Effector memory CD4-positive, alpha-beta T cell (primary cell): ENCODE measurements at regions not wholly inside any gene's neighbourhood (a gene's known extent, or its start where the extent isn't known, plus 50 kb on each side); places are given as distances from the start of the nearest gene placed in this dataset.

Experiments
- DNase-seq, 3 donors: peaks; one replicate each; pipeline ENCODE4 v3.0.0-alpha.2; 2020
- H3K27ac ChIP-seq: 2 replicates; pipeline ENCODE4 v1.7.0; 2013; ENCODE audit warnings: mild to moderate bottlenecking, low read length, moderate library complexity; ENCODE audit not compliant: insufficient read depth, poor library complexity, severe bottlenecking
- H3K27me3 ChIP-seq: replicated peaks from 2 replicates; pipeline ENCODE4 v1.7.0; 2013; ENCODE audit warnings: mild to moderate bottlenecking, low read length; ENCODE audit not compliant: insufficient read depth, control insufficient read depth, poor library complexity, severe bottlenecking
- H3K36me3 ChIP-seq: 2 replicates; pipeline ENCODE4 v1.7.0; 2013; ENCODE audit warnings: mild to moderate bottlenecking, low read length, moderate library complexity; ENCODE audit not compliant: control insufficient read depth, insufficient read depth
- H3K4me1 ChIP-seq: 2 replicates; pipeline ENCODE4 v1.7.0; 2013; ENCODE audit warnings: low read length, mild to moderate bottlenecking; ENCODE audit not compliant: control insufficient read depth, insufficient read depth, poor library complexity, severe bottlenecking
- H3K4me3 ChIP-seq: 2 replicates; pipeline ENCODE4 v1.7.0; 2013; ENCODE audit warnings: low read length, low read depth, mild to moderate bottlenecking; ENCODE audit not compliant: insufficient read depth, poor library complexity, severe bottlenecking
- H3K9me3 ChIP-seq: 2 replicates; pipeline ENCODE4 v1.7.0; 2013; ENCODE audit warnings: mild to moderate bottlenecking, low read length, moderate library complexity; ENCODE audit not compliant: control insufficient read depth

DNA sequence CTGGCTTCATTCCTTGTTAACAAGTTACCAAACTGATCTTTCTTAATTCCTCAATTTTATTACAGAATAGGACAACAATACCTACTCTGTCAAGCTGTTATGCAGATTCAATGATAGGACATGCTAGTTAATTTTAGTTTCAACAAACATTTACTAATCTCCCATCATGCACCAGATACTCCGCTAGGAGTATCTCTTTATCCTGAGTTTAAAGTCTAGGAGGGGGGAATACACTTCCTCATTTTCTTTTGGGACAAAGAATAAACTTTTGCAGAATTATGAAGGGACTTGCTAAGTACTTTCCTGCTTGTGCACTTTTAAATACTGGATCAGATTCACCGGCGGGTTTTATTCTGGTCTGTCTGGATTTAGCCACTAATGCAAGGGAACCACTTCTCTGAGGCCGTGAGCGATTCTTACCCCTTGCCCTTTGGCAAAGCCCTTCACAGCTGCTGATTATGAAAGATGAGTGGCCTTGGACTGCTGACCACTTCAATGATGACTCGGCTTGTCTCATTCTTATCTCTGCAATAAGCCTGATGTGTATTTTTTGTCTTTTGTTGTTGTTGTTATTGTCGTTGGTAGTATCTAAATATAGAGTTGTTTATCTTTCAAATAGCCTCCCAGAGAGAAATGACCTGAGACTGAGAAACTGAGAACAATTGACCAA is 73.9 kb downstream of the RMI1 start:
- H3K9me3 ChIP-seq = no peaks in the 10 kb centered on the region
- no peaks in the 10 kb centered on the region for H3K4me1 ChIP-seq
- no peak for DNase-seq
- H3K27me3 ChIP-seq = no peaks in the 10 kb centered on the region
- H3K36me3 ChIP-seq = no peaks in the 10 kb centered on the region
- no peak overlapping the region for H3K27ac ChIP-seq
- H3K4me3 ChIP-seq = no peak overlapping the region

GRCh38 chr9:84057662-84058061 is 77.1 kb downstream of the RMI1 start:
- peaks cover 3% of the 10 kb centered on the region for H3K27me3 ChIP-seq
- no peak overlapping the region for H3K4me3 ChIP-seq
- H3K4me1 ChIP-seq = no peaks in the 10 kb centered on the region
- no peak overlapping the region for H3K27ac ChIP-seq
- no peak for DNase-seq
- no peaks in the 10 kb centered on the region for H3K9me3 ChIP-seq
- H3K36me3 ChIP-seq = no peaks in the 10 kb centered on the region

DNA sequence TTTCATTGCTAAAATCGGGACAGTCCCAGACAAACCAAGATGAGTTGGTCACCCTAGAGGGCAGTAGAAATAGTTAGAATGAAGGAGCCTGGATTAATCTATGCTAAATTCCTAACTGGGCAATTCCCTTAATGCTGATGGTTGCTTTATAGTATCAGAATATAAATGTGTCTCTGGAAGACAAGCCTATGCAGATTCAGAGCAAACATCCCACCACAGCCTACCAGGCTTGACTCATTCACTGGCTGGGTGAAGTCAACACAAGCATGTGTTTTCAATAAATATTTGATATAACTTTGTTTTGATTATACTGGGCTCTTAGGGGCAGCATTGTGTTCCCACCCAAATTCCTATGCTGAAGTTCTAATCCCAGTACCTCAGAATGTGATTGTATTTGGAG is 79.3 kb downstream of the RMI1 start:
- no peak for DNase-seq
- Histone ChIP-seq H3K36me3 (no peaks in the 10 kb centered on the region), H3K27ac (no peak overlapping the region), H3K4me3 (no peak overlapping the region), H3K9me3 (no peaks in the 10 kb centered on the region), H3K4me1 (no peaks in the 10 kb centered on the region), H3K27me3 (peaks cover 3% of the 10 kb centered on the region)

GRCh38 chr9:84061613-84062193 is 81.1 kb downstream of the RMI1 start:
- DNase-seq = no peak
- H3K4me1 ChIP-seq = no peaks in the 10 kb centered on the region

GRCh38 chr9:84062538-84062937 is 81.9 kb downstream of the RMI1 start:
- Histone ChIP-seq H3K4me1 (no peaks in the 10 kb centered on the region), H3K9me3 (no peaks in the 10 kb centered on the region), H3K27ac (no peak overlapping the region), H3K27me3 (peaks cover 3% of the 10 kb centered on the region), H3K36me3 (no peaks in the 10 kb centered on the region), H3K4me3 (no peak overlapping the region)
- DNase-seq = no peak

More at GRCh38 chr9:84061613-84062193, 81.1 kb downstream of the RMI1 start:
- H3K27ac ChIP-seq = no peak overlapping the region
- H3K9me3 ChIP-seq = no peaks in the 10 kb centered on the region
- no peaks in the 10 kb centered on the region for H3K36me3 ChIP-seq
- peaks cover 3% of the 10 kb centered on the region for H3K27me3 ChIP-seq
- H3K4me3 ChIP-seq = no peak overlapping the region

GRCh38 chr9:84067821-84068220 is 87.2 kb downstream of the RMI1 start:
- no peak overlapping the region for H3K4me3 ChIP-seq
- no peak for DNase-seq
- no peaks in the 10 kb centered on the region for H3K27me3 ChIP-seq
- no peaks in the 10 kb centered on the region for H3K9me3 ChIP-seq
- H3K36me3 ChIP-seq = no peaks in the 10 kb centered on the region
- H3K4me1 ChIP-seq = no peaks in the 10 kb centered on the region
- H3K27ac ChIP-seq = no peak overlapping the region

GRCh38 chr9:84068872-84069271 is 88.3 kb downstream of the RMI1 start:
- no peak overlapping the region for H3K27ac ChIP-seq
- no peaks in the 10 kb centered on the region for H3K9me3 ChIP-seq
- H3K4me3 ChIP-seq = no peak overlapping the region
- H3K36me3 ChIP-seq = no peaks in the 10 kb centered on the region
- H3K27me3 ChIP-seq = no peaks in the 10 kb centered on the region
- H3K4me1 ChIP-seq = no peaks in the 10 kb centered on the region
- no peak for DNase-seq

DNA sequence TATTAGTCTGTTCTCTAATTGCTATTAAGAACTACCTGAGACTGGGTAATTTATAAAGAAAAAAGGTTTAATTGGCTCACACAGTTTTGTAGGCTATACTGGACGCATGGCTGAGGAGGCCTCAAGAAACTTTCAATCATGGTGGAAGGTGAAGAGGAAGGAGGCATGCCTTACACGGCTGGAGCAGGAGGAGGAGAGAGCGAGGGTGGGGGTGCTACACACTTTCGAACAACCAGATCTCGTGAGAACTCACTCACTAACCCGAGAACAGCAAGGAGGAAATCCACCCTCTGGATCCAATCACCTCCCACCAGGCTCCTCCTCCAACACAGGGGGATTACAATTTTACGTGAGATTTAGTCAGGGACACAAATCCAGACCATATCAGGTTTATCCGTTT is 90.0 kb downstream of the RMI1 start:
- no peak overlapping the region for H3K4me3 ChIP-seq
- no peaks in the 10 kb centered on the region for H3K36me3 ChIP-seq
- DNase-seq = no peak
- H3K27me3 ChIP-seq = no peaks in the 10 kb centered on the region
- no peaks in the 10 kb centered on the region for H3K9me3 ChIP-seq
- H3K4me1 ChIP-seq = no peaks in the 10 kb centered on the region
- no peak overlapping the region for H3K27ac ChIP-seq

GRCh38 chr9:84072621-84073180 is 92.1 kb downstream of the RMI1 start:
- no peaks in the 10 kb centered on the region for H3K36me3 ChIP-seq
- H3K27ac ChIP-seq = no peak overlapping the region
- no peak for DNase-seq
- H3K9me3 ChIP-seq = no peaks in the 10 kb centered on the region
- no peak overlapping the region for H3K4me3 ChIP-seq
- no peaks in the 10 kb centered on the region for H3K4me1 ChIP-seq
- no peaks in the 10 kb centered on the region for H3K27me3 ChIP-seq

- no peaks in the 10 kb centered on the region for H3K9me3 ChIP-seq
- DNase-seq = no peak
- no peaks in the 10 kb centered on the region for H3K4me1 ChIP-seq
- H3K27me3 ChIP-seq = no peaks in the 10 kb centered on the region
- H3K27ac ChIP-seq = no peak overlapping the region
- H3K4me3 ChIP-seq = no peak overlapping the region
- H3K36me3 ChIP-seq = no peaks in the 10 kb centered on the region
Measured at GRCh38 chr9:84075004-84075403, 94.4 kb downstream of the RMI1 start.
